Tibial artery (tissue), 4 donors: ENCODE measurements at regions not wholly inside any gene's neighbourhood (a gene's known extent, or its start where the extent isn't known, plus 50 kb on each side); places are given as distances from the start of the nearest gene placed in this dataset.
A peak's percentile ranks its signal among the peaks of the same experiment; 100 is the strongest.

Source experiments
- DNase-seq, 2 donors: peaks; one replicate each; pipeline ENCODE4 v3.0.0-alpha.2; 2019
- H3K27ac ChIP-seq, 2 donors: fragments of 200-600 bp; sonication (generic) in 1 of 2; 1 replicate in 1 of 2; 2 replicates in 1 of 2; pipeline ENCODE4 v1.5.1; 2018 to 2019; ENCODE audit warnings: mild to moderate bottlenecking in 1 of 2
- H3K27me3 ChIP-seq, 2 donors: fragments of 200-600 bp; sonication (generic) in 1 of 2; one replicate each; pipeline versions ENCODE4 v1.5.1 to v1.6.0; 2016 to 2019
- H3K36me3 ChIP-seq, 3 donors: fragments of 200-600 bp; sonication (generic) in 2 of 3; one replicate each; pipeline ENCODE4 v1.5.1; 2016 to 2019; ENCODE audit warnings: mild to moderate bottlenecking in 2 of 3
- H3K4me1 ChIP-seq, 4 donors: fragments of 200-600 bp; sonication (generic) in 2 of 4; 1 replicate in 3 of 4; 2 replicates in 1 of 4; pipeline ENCODE4 v1.5.1; 2016 to 2019
- H3K4me3 ChIP-seq, 2 donors: fragments of 200-600 bp; sonication (generic) in 1 of 2; 1 replicate in 1 of 2; 2 replicates in 1 of 2; pipeline ENCODE4 v1.5.1; 2018 to 2019; ENCODE audit warnings: mild to moderate bottlenecking in 2 of 2
- H3K9me3 ChIP-seq, 3 donors: fragments of 200-600 bp; sonication (generic) in 1 of 3; one replicate each; pipeline ENCODE4 v1.5.1; 2016 to 2019
- CTCF ChIP-seq, 2 experiments: fragments of 200-600 bp in 1 of 2; fragments of 450-650 bp in 1 of 2; IDR thresholded peaks; one replicate each; pipeline ENCODE4 v1.5.1; 2017 to 2019; ENCODE audit warnings: antibody characterized with exemption in 2 of 2, mild to moderate bottlenecking in 1 of 2, moderate library complexity in 1 of 2
- intact Hi-C: fragments of 100-400 bp; cut with DNase I; formaldehyde crosslinking; loops from one replicate; pipeline ENCODE4 v1.15.0; 2023; ENCODE audit warnings: low total_unique reads

- no peak for TF ChIP-seq CTCF (IDR thresholded peaks at IDR 0.05)
- Histone ChIP-seq H3K4me3 (no peak overlapping the region), H3K27me3 (no peaks in the 10 kb centered on the region), H3K9me3 (peaks cover 0 to 2% (median 0%) of the 10 kb centered on the region in 3 donors), H3K36me3 (no peaks in the 10 kb centered on the region), H3K27ac (no peak overlapping the region), H3K4me1 (peaks cover 0 to 6% (median 2%) of the 10 kb centered on the region in 4 donors)
- no peak for DNase-seq
- intact Hi-C loops: loop anchor here (10.0 kb wide), 1 partner anchor 59 kb away; no protein-coding TSS in a partner anchor
Observed at GRCh38 chr5:96265487-96265886, 167.6 kb downstream of the PCSK1 start.

- TF ChIP-seq CTCF (IDR thresholded peaks at IDR 0.05): no peak
- no peak overlapping the region for H3K27ac ChIP-seq
- H3K4me3 ChIP-seq: no peak overlapping the region
- no peaks in the 10 kb centered on the region for H3K36me3 ChIP-seq
- peaks cover 0 to 21% (median 10%) of the 10 kb centered on the region in 4 donors for H3K4me1 ChIP-seq
- H3K9me3 ChIP-seq: peaks cover 0 to 2% (median 0%) of the 10 kb centered on the region in 3 donors
- intact Hi-C loops: loop anchor here (10.0 kb wide), 1 partner anchor 61 kb away; no protein-coding TSS in a partner anchor
- no peaks in the 10 kb centered on the region for H3K27me3 ChIP-seq
- no peak for DNase-seq
Observed at GRCh38 chr5:96264047-96264446, 169.0 kb downstream of the PCSK1 start.

GRCh38 chr5:96262105-96262504 is 170.9 kb downstream of the PCSK1 start:
- no peaks in the 10 kb centered on the region for H3K27me3 ChIP-seq
- intact Hi-C loops: loop anchor here (10.0 kb wide), 1 partner anchor 63 kb away; no protein-coding TSS in a partner anchor
- peaks cover 0 to under 1% (median 0%) of the 10 kb centered on the region in 3 donors for H3K9me3 ChIP-seq
- DNase-seq: no peak
- no peak overlapping the region for H3K4me3 ChIP-seq
- H3K27ac ChIP-seq: no peak overlapping the region
- TF ChIP-seq CTCF (IDR thresholded peaks at IDR 0.05): no peak
- H3K4me1 ChIP-seq: peaks cover 0 to 39% (median 13%) of the 10 kb centered on the region in 4 donors
- H3K36me3 ChIP-seq: no peaks in the 10 kb centered on the region

DNA sequence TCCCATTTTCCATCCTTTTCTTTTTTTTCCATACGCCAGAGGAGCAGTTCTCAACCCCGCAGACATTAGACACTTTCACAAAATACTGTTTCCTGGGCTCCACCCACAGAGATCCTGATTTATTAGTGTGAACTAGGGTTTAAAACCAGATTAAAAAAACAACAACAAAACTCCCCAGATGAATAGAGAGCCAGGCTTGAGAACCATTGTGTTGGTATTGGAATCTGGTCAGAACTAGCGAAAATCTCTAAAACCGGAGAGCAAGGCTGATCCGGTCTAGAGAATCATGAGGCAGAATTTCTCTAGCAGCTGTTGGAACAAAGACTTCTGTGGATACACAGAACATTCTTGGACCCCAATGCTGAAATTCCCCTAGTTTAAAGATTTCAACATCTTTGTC is 173.0 kb downstream of the PCSK1 start:
- TF ChIP-seq CTCF (IDR thresholded peaks at IDR 0.05): no peak
- DNase-seq: no peak
- Histone ChIP-seq H3K9me3 (no peaks in the 10 kb centered on the region), H3K4me3 (no peak overlapping the region), H3K27me3 (no peaks in the 10 kb centered on the region), H3K4me1 (peaks cover 0 to 60% (median 17%) of the 10 kb centered on the region in 4 donors), H3K27ac (peak overlapping the region; percentile 72 to 74), H3K36me3 (no peaks in the 10 kb centered on the region)
- intact Hi-C loops: loop anchor here (10.0 kb wide), 1 partner anchor 65 kb away; no protein-coding TSS in a partner anchor

GRCh38 chr5:96259151-96259772 is 173.8 kb downstream of the PCSK1 start:
- H3K4me3 ChIP-seq: no peak overlapping the region
- no peaks in the 10 kb centered on the region for H3K9me3 ChIP-seq
- intact Hi-C loops: no loop called here
- TF ChIP-seq CTCF (IDR thresholded peaks at IDR 0.05): no peak
- H3K27ac ChIP-seq: peak overlapping the region; percentile 72 to 74
- peaks cover 0 to 67% (median 18%) of the 10 kb centered on the region in 4 donors for H3K4me1 ChIP-seq
- no peaks in the 10 kb centered on the region for H3K27me3 ChIP-seq
- H3K36me3 ChIP-seq: no peaks in the 10 kb centered on the region
- DNase-seq: no peak
